ENCODE measurements at regions not wholly inside any gene's neighbourhood (a gene's known extent, or its start where the extent isn't known, plus 50 kb on each side); places are given as distances from the start of the nearest gene placed in this dataset.
A peak's percentile ranks its signal among the peaks of the same experiment; 100 is the strongest.
"Not testable (repeated sequence)": the region's sequence is repeated elsewhere in the genome, so short reads cannot be mapped to it uniquely, and the experiment has no call there.

DNA sequence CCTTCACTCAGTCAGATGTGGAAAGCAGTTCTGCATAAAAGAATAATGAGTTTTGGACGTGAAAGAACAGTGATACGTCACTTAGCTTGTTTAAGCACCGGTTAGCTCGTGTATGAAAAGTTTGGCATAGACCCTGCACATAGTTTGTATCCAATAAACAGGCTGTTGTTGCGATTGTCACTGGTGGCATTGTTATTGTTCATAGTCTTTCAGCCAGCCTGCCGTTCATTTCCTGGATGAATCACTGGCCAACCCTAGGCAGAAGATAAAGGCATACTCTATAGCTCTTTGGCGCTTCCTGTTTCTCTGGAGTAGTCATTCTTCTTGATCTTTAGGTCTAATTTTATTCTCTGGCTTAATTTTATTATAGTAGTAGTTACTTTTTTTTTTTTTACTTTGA is 57.8 kb upstream of the ANKRD30A start:
- no peak for DNase-seq (ENCODE audit: low spot score)

- DNase-seq (ENCODE audit: low spot score) = not testable (repeated sequence)
Measured at GRCh38 chr10:37062296-37062695, 63.1 kb upstream of the ANKRD30A start.

GRCh38 chr10:37057261-37057660 is 68.1 kb upstream of the ANKRD30A start:
- DNase-seq (ENCODE audit: low spot score) = no peak

DNA sequence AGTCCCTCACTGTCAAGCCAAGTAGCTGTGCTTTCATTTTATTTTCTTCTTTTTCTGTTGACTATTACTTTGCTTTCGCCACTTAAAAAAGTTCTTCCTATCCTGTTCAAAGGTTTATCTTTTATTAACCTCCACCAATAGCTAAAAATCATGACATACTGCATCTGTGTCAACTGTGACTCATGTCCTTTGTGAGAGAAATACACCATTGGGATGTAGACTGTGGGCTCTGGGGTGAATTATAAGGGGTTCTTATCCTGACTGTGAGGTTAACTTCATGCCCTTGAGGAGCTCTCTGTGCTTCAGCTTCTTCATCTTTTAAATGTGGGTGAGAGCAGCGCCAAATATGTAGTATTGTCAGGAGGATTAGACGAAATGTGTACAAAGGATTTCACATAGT is 71.9 kb upstream of the ANKRD30A start:
- no peak for DNase-seq (ENCODE audit: low spot score)

DNA sequence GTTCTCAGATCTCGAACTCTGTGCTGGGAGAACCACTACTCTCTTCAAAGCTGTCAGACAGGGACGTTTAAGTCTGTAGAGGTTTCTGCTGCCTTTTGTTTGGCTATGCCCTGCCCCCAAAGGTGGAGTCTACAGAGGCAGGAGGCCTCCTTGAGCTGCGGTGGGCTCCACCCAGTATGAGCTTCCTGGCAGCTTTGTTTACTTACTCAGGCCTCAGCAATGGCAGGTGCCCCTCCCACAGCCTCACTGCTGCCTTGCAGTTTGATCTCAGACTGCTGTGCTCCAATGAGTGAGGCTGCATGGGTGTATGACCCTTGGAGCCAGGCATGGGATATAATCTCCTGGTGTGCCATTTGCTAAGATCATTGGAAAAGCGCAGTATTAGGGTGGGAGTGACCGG is 75.4 kb upstream of the ANKRD30A start:
- DNase-seq (ENCODE audit: low spot score) = not testable (repeated sequence)

DNA sequence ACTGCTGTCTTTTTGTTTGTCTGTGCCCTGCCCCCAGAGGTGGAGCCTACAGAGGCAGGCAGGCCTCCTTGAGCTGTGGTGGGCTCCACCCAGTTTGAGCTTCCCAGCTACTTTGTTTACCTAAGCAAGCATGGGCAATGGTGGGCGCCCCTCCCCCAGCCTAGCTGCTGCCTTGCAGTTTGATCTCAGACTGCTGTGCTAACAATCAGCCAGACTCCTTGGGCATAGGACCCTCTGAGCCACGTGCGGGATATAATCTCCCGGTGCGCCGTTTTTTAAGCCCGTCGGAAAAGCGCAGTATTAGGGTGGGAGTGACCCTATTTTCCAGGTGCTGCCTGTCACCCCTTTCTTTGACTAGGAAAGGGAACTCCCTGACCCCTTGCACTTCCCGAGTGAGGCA is 81.1 kb upstream of the ANKRD30A start:
- DNase-seq (ENCODE audit: low spot score) = not testable (repeated sequence)

DNA sequence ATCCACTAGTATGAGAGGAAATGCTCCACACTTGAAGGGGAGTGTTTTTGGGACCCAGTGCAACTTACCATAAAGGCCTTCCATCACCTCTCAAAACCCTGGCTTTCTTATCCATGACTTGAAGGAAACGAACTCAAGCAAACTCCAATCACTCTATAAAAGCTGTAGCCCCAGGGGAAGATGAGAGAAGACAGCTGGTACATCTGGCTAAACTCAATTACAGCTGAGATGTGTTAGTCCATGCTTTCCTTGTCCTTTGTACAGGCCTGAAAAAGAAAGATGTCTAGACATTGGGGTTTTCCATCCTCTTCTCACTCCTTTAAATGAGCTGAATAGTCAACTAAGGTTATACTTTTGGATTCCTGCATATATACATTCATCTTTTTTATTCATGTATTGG is 89.5 kb upstream of the ANKRD30A start:
- DNase-seq (ENCODE audit: low spot score) = no peak

DNA sequence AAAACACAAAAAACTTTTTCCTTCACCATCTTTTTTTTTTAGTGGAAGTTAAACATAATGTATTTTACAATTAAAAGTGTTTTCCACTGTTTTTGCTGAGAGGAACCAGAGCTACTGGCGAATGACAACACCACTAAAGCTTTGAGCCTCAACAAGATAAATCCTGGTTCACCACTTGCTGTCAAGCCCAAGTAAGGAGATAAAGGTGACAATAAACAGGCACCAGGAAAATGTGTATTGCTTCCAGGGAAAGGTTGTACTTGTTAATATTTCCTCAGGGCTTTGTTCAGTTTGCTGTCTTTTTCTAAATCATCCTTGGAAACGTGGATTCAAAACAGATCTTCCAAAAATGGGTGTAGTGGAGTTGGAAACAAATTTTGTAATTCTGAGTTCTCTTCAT is 109.9 kb upstream of the ANKRD30A start:
- no peak for DNase-seq (ENCODE audit: low spot score)

DNA sequence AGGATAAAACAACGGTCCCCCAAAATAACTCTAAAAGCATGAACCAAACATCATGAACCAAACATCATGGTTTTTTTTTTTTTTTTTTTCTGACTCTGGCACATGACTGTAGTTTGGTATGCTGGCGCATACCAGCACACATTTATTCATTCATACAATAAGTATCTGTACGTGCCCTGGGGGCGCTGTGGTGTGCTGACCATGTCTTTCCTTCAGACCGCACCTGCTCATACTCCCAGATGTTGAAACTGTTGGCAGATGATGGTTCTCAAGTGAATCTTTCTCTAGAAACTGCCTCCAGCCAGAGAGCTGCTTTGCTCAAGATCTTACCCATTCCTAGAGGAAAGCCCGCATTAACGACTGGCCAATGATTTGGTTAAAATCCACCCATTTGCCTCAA is 114.7 kb upstream of the ANKRD30A start:
- DNase-seq (ENCODE audit: low spot score) = no peak

DNA sequence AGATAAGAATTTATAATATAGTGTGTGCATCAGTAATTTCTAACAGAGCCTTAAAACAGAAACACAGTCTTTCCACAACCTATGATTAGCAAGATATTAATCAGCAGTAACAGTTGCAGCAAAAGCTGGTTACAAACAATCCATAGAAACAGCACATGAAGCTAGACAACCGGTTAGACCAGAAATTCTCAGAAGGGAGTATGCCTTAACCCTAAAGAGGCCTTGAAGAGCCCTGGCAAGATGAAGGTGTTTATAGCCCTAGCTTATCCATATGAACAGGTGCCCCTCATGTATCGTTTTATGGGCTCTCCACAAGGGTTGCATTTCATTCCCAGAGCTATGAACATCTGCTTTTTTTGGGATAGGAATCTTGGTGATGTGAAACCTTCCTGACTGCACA is 117.1 kb upstream of the ANKRD30A start:
- DNase-seq (ENCODE audit: low spot score) = not testable (repeated sequence)

GRCh38 chr10:37003126-37003525 is 122.3 kb upstream of the ANKRD30A start:
- DNase-seq (ENCODE audit: low spot score) = no peak

DNA sequence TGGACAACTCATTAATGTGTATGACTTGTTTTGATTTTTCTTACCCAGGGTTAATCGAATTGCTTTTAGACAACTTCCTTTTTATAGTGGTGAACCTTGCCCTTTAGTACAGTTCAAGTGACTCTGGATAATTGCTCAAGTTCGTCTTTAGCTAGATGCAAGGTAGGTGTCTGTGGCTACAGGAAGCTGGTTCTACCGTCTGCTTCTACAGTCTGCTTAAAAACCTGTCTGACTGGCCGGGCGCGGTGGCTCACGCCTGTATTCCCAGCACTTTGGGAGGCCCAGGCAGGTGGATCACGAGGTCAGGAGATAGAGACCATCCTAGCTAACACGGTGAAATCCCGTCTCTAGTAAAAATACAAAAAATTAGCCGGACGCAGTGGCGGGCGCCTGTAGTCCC is 129.6 kb upstream of the ANKRD30A start:
- not testable (repeated sequence) for DNase-seq (ENCODE audit: low spot score)

- DNase-seq (ENCODE audit: low spot score) = no peak
Measured at GRCh38 chr10:36994886-36995285, 130.5 kb upstream of the ANKRD30A start.

GRCh38 chr10:36989233-36989632 is 136.2 kb upstream of the ANKRD30A start:
- DNase-seq (ENCODE audit: low spot score) = no peak

DNA sequence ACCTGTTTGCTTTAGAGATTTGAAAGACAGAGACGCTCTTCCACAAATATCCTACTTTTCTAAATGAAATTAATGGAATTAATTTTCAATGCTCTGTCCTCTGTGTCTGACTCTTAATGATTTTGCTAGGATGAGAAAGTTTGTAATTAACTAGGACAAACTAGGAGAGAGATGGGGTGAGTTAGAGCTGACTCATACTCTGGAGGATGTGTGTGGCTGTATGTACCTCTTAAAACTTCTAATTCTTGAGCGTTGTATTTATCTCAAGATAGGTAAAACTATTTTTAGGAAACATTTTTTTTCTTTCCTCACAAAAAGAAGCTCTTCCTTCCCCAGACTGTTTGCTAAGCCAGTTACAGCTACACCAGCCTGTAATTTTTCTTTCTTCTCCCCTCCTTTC is 178.8 kb upstream of the ANKRD30A start:
- no peak for DNase-seq (ENCODE audit: low spot score)

DNA sequence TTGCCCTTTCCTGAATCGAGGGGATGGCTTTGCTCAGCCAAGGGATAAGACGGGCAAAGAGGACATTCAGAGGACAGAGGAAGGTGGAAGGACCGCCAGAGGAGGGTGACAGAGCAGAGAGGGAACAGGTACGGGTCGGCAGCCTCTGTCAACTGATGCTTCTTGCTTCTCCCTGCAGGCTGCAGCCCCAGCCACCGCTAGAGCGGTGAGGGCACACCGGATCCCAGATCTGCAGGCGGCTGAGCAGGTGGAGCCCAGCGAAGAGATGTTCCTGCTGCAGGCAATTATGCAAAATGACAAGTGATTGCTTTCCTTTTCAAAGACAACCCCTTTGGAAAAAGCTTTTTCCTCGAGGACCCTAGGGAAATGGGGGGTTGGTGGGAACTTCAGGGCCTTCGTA is 181.9 kb upstream of the ANKRD30A start:
- no peak for DNase-seq (ENCODE audit: low spot score)

GRCh38 chr10:36942616-36943015 is 182.8 kb upstream of the ANKRD30A start:
- no peak for DNase-seq (ENCODE audit: low spot score)

DNA sequence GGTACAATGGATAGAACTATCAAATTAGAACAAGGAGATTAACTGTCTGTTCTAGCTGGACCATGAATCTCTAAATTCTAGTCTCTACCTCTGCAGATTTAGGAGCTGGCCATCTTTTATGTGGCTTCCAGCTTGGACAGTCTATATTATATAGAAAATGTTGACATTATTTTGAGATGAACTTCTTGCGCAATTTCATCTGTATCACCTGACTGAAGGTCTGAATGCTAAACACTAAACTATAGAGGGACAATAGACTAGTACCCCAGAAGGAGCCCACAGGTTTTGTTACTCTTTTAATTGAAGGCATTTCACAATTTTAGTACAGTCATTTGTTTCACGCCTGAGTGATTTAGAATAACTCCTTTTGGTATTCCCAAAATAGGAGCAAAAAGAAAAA is 222.4 kb upstream of the ANKRD30A start:
- DNase-seq (ENCODE audit: low spot score) = no peak

GRCh38 chr10:36899652-36900051 is 225.7 kb upstream of the ANKRD30A start:
- no peak for DNase-seq (ENCODE audit: low spot score)

DNA sequence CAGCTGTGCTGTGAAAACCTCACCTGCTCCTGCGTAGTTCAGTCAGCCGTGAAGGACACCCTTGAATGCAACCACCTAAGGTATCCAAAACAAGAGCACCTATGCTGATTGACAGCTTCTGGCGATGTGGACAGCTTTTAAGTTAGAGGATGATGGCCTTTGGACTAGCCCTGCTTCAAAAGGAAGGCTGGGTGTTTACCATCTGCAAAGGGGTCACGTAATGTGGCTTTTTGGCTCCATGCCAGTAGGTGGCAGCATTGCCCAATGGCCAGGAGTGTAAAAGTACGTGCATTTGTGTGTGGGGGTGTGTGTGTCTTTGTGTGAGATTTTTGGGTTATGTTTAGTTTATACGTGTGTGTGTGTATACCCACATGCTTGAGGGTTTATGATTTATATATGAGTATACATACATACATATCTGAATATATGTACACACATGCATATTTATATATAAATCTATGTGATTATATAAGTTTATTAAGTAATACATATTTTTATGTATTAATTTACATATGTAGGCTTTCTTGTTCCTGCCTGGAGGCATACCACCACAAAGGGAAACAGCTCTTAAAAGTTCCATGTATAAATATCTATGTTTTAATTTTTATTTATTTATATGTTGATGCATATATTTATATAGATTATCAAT is 236.3 kb upstream of the ANKRD30A start:
- peak; percentile 21 for DNase-seq (ENCODE audit: low spot score)

GRCh38 chr10:36886303-36886891 is 239.0 kb upstream of the ANKRD30A start:
- DNase-seq (ENCODE audit: low spot score) = no peak

- no peak for DNase-seq (ENCODE audit: low spot score)
Measured at GRCh38 chr10:36885746-36886145, 239.7 kb upstream of the ANKRD30A start.

- DNase-seq (ENCODE audit: low spot score) = no peak
Measured at GRCh38 chr10:36882781-36883180, 242.6 kb upstream of the ANKRD30A start.

GRCh38 chr10:36880898-36881297 is 244.5 kb upstream of the ANKRD30A start:
- DNase-seq (ENCODE audit: low spot score) = peak; percentile 12

Data from LoVo (cell line).